ENCODE measurements at regions not wholly inside any gene's neighbourhood (a gene's known extent, or its start where the extent isn't known, plus 50 kb on each side); places are given as distances from the start of the nearest gene placed in this dataset.
"Not testable (repeated sequence)": the region's sequence is repeated elsewhere in the genome, so short reads cannot be mapped to it uniquely, and the experiment has no call there.

DNA sequence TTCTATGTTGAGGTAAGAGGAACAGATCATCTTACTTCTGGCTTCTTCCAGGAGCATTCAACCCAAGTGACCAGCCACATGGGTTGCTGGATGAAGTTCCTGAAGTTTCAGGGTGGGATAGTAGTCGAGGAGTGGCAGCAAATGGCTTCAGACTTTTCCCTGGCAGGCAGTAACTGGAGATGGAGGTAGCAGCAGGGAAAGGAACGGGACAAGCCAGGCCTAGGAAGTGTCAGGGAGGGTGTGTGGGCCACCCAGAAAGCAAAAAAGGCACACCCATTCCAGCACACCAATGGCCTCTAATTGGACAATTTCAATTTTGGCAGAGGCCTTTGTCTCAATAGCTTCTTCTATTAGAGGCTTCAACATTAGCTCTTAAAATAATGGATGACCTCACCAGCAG lies 498.6 kb upstream of the ATP11B start:
- no peak for DNase-seq

DNA sequence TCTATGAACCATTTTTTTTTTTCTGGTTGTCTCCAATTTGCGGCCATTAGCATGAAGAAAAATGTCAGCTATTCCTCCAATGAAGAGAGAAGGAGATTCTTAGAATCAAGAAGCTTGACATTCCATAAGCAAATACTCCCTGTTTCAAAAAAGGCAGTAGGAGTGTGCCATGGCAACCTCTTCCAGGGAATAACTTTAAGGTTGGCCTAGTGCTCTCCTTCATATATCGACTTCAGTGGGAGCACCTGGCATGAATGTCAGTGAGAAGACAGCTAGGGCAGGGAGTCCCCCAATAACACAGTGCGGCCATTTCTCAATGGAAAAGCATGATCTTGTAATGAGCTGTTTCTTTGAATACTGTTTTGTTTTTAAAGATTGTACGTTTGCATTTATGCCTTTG lies 493.0 kb upstream of the ATP11B start:
- no peak for DNase-seq

DNA sequence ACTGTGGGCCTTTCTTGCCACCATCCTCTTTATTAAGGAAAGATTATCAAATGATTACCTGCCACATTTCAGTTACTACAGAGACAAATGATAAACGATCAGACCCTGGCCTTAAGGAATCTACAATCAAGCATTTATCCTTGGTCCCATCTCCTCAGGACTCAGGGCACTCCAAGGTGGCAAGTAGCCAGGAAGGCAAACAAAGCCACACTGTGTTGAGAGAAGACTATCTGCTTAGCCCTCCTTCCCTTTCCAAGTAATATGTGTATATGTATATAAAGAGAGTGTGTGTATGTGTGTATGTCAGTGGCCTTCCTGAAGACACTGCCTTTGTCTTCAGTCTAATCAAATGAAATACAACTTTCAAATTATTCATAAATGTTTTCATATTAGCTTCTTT lies 490.1 kb upstream of the ATP11B start:
- no peak for DNase-seq

DNA sequence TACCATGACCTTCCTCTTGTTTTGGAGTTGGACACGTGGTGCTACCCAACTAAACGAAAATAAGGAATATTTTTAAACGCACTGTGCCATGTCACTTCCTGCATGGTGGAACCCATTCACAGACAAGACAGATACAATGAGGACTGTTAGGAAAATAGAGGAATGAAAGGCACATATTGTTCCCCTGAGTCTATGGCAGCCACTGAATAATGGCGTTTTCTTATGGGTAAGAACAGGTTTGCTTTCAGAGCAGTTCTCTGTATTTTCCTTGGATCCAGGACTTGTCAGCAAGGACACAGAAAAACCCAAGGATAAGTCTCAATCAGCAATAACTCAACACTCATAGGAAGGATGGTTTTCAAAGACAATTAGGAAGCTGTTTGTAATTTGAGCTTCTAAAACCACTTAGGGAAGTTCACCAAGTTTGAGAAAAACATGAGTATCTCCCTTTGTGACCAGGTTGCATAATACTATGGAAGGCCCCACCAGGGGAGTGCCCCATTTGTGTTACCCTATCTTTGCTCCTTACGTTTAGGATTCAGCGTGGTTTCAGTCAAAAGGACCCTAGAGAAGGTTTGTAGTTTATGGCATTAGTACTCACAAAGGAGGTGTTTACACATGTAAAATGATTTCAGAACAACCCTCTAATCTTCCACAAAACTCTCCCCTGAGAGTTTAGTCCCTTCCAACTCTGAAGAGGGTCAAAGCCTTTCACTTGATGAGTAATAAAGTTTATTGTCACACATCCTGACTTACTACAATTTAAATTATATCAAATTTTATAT lies 487.2 kb upstream of the ATP11B start:
- no peak for DNase-seq

DNA sequence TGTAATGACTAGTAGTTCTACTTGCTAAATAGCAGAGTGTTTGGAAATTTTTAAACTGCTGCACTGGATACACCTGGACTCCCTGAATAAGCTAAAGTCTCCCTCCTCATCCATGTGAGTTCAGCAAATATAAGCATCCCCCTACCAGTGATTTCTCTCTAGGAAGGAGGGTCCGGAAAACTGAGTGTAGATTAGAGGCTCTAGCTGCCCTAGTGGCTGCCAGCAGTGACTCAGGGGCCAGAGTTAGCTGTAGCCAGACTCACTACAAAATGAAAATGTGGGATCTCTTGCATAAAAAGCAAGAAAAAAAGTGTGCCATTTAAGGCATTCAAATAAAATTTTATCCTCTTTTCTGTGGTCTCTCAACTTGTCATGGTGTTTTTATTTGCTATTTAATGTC lies 485.0 kb upstream of the ATP11B start:
- no peak for DNase-seq

DNA sequence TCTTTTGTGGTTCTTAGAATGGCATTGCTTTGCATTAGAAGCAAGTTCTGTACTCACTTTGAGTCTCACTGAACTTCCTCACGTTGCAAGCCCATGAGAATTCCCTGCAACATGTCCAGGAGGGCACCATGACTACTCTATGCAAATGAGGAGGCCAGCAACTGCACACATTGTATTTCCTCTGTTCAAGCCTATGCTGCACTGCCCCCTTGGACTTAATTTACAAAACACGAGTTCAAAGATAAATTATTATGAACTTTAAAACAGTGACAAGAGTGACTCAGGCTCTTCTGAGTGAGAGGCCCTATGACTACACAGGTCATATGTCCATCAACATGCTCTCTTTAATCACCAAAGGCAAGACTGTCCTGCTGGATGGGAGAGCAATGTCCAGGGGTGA lies 484.2 kb upstream of the ATP11B start:
- DNase-seq, result no peak

DNA sequence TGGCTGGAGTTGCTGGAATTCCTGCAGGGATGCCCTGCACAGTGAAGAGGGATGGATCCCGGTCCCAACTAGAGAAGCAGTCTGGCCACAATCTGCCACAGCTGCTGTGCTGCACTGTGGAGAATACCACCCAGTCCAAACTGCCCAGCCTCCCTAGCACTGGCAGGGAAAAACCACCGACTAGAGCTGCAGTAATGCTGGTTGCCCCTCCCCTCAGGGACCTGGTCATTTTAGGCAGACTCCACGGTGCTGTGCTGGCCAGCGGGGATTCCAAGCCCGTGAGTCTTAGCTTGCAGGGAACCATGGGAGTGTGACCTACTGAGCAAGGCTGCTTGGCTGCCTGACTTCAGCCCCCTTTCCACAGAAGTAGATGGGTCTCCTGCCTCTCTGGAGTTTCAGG lies 478.0 kb upstream of the ATP11B start:
- no peak for DNase-seq

DNA sequence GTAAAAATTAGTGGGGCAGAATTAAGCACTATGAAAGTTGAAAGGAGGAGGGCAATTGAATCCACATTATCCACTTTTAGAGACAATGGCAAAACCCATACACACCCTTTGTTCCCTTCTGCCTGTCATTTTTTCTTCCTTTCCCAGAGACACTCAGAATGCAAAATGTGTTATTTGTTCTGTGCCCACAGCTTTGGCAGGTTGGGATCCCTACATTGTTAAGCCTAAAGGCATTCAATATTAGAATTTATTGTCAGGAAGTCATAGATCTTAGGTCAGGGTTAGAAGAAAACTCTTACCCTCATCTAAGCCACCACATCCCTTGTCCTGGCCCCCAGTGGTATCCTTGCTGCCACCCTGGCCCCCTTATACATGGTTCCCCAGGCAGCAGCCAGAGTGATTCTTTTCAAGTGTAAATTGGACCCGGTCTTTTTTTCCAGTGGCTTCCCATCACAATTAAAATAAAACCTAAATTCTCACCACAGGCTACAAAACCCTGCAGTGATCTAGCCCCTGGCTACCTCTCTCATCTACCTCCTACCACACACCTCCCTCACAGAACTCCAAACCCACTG lies 470.1 kb upstream of the ATP11B start:
- no peak for DNase-seq

DNA sequence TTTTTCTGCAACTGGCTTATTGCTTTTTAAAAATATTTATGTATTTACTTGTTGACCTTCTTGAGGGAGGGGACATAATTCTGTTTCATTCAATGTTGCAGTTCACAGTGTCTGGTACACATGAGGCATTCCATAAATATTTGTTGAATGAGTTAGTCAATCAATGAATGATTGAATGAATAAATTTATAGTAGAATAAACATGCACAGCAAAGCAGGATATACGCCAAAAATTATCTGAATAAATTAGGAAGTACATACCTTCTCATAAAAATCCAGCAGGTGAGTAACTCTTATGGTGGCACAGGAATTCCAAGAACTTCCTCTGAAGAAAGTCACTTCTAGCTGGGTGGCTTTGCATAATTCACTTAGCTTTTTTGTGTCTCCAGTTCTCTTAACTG lies 469.4 kb upstream of the ATP11B start:
- DNase-seq, result no peak

DNA sequence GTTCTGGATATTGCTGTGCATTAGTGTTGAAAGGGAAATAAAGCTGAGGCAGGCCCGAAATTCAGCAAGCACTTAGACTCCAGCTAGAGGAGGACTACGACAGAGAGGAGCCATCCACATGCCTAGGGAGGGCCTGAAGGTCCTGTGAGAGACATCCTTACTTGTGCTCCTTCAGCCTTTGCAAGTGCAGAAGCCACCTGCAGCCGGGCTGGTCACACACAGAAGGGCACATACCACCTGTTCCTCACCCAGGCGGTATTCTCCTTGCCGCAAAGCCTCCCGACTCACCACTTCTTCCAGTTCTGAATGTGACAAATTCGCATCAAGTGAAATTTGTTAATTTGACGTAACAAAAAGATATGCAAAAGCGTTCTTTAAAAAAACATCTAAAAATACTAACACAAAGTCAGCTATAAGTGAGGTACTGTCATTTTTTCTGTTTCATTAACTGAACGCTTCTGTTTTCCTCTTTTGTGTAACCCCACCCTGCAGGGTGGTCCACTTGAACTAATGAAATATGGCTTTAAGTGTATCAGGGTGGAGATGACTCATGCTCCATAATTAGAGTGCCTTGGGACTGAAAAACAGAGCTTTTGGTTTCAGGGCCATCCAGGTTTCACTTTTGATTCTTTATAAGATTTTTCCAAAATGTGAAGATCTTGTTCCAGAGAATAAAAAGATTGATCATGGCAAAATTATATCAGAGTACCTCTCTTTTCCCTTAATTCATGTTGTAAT lies 467.9 kb upstream of the ATP11B start:
- no peak for DNase-seq

DNA sequence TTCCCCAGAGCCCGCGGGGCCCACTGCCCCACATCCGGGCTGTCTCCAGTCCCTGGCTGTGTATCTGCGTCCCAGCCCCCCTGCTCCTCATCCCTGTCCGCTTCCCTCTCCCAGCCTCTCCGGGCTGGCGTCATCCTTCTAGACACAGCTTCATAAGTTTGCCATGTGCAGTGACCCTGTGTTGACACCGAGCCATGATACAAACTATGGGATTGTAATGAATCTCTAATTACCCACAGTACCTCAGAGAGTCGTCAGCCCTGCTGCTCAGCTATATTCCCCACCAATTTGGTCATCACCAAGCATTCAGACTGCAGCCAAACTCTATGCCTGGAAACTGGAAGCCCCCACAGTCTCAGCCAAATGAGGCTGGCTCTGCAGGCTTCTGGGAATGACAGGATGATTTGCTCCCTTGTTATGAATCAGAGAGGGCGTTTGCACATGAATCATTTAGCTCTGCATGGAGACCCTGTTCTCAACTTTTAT lies 466.1 kb upstream of the ATP11B start:
- DNase-seq, result no peak

DNA sequence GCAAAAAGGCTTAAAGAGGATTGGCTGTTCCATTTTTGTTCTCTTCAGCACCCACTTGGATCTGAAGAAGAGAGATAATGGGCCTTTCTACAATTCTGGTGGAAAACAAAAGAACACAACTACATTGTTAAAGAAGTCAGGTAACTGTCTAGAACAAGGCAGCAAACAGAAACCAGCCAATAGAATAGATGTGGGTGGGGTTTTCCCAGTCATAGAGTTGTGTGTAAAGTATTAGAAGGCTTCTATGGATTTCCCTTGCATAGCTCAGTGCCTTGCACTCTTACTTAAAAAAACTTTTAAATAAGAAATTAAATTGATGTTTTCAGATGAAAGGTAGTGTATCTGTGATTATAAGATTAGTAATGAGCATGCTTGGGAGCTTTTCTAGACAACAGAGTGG lies 462.7 kb upstream of the ATP11B start:
- DNase-seq, result no peak

DNA sequence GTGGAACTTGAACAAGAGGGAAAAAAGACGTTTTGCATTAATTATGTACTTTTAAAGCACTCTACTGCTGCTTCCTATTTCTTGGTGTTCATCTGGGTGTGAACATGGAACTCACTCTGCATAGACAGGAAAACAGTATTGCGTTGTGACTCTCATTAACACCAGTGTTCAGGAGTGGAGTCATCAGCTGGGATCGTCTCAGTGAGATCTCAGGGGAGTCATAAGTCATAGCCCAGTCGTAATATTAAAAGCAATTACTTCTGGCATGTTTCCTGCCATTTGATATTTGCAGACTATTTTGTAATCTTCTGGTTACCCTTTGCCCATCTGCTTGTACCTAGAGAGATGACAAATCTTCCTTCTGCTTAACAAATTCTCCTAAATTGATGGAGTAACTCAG lies 462.0 kb upstream of the ATP11B start:
- DNase-seq, result no peak

DNA sequence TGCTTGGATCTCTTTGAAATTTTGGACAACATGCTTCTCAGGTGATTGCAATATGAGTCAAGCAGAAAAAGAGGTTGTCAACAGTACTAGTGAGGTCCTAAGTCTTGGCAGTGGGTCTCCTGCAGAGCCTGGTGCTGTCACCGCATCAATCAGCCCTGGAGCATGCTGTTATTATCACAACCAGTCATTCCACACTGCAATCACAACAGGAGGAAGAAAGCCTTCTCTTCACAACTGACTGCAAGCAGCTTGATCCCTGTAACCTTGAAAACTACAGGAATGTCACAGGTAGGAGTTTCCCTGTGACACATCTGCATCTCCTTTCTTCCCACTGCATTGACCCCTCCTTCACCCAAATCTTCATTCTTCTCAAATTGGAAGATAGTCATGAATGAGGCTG lies 451.1 kb upstream of the ATP11B start:
- no peak for DNase-seq

DNA sequence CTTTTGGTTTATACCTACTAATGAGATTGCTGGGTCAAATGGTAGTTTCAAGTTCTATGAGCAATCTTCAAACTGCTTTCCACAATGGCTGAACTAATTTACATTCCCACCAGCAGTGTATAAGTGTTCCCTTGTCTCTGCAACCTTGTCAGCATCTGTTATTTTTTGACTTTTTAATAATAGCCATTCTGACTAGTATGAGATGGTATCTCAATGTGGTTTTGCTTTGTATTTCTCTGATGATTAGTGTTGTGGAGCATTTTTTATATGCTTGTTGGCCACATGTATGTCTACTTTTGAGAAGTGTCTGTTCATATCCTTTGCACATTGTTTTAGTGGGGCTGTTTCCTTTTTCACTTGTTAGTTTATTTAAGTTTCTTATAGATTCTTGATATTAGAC lies 449.3 kb upstream of the ATP11B start:
- DNase-seq, result not testable (repeated sequence)

DNA sequence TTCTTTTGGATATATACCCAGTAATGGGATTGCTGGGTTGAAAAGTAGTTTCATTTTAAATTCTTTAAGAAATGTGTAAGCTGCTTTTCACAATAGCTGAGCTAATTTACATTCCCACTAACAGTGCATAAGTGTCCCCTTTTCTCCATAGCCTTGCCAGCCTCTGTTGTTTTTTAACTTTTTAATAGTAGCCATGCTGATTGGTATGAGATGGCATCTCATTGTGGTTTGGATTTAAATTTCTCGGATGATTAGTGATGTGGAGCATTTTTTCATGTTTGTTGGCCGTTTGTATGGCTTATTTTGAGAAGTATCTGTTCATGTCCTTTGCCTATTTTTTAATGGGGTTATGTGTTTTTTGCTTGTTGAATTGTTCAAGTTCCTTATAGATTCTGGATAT lies 444.3 kb upstream of the ATP11B start:
- DNase-seq, result no peak

DNA sequence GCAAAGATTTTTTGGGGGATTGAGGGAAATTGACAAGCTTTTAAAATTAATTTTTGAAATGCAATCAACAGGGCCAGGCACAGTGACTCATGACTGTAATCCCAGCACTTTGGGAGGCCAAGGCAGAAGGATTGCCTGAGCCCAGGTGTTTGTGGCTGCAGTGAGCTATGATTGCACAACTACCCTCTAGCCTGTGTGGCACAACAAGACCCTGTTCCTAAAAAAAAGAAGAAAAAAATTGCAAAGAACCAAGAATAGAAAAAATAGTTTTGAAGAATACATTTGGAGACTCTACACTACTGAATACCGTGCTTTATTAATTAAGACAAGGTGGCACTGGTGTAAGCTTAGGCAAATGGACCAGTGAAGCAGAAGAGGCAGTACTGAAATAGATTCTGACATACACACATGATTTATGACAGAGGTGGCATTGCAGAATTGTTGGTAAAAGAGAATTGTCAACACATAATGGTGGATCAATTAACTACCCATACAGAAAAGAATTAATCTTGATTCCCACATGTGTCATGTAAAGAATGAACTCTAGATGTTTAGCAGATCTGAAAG lies 443.3 kb upstream of the ATP11B start:
- no peak for DNase-seq

DNA sequence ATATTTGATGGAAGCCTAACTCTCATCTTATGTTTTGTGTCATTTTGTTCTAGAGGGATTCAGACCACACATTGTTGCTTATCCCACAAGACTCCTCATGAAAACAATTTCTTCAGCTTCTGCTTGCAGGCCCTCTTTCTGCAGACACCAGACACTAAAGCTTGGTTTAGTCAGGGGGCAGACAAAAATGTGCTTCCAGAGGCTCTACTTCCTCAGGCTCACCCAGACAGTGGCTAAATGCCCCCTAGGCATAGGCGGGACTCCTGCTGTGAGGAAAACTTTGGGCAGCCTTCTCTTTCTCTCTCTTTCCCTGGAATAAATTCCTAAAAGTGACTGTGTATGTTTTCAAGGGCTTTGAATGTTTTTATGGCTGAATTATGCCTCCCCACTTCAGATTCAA lies 435.4 kb upstream of the ATP11B start:
- DNase-seq, result no peak

DNA sequence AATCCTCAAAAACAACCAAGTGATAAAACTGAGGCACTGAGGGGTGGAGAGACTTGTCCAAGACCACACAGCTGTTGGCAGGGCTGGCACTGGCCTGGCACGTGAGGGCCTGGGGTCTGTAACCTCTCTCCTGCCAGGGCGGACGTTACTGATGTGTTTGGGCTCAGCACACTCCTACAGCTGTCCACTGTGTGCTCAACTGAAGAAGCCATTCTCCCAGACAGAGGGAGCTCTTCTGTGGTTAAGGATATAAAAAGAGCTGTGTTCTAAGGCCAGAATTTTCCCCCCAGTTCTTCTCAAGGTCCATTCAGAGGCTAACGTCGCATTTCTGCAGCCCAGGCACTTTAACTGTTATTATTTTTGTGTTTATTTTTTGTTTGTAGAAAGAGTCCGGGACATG lies 429.0 kb upstream of the ATP11B start:
- no peak for DNase-seq

DNA sequence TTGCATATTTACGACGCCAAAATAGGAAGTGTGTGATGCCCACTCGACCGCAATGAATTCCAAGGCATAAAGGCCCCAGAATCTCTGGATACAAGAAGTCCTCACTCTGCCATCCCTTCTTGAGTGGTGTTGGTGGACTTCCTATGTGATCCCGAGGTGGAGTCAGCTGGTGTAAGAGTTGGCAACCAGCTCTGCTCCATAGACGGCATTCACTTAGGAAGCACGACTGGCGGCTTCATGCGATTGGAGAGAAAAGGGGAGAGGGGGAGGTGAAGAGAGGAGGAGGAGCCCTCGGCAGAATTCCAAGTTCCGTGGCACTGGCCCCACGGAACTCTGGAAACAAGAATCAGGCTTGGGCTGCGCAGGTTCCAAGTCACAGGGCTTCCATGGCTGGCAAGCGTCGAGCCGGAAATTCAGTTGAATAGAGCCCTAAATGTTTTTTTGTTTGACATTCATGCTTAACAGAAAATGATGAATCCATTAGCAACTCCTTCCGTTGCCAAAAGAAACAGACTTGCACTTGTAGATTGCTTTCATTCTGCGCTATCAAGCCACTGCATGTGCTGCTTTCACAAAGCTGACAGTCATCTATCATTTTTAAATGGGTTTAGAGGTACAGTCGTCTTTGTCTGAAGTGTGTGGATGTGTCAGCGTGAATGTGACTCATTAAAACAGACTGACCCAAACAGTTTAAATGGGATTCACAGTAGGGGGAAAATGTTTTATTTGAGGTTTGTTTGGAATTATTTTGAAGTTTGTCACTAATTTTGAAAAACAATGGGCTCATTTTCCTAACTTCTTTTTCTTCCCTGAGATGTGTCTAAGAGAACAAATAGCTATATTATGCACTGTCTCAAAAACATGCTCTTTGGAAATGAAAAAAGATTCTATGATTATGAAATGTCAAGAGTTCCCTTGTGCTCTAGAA lies 428.3 kb upstream of the ATP11B start:
- DNase-seq, result no peak

DNA sequence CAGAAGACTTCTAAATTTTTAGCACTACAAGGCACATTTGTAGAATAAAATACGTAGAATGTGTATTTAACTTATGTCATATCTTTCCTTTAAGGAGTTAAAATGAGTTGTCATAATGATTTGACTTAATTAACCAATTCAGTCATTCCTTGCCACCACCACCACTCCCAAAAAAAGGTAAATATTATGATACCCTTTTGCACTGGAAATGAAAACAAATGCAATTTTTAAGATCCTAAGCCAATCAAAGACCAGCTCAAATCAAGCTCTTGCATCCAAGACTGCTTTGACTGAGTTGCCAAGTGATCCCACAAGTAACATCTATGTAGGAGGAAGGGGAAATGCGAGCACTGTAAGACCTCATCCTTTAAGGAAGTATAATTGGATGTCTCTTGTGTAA lies 426.6 kb upstream of the ATP11B start:
- DNase-seq, result no peak

DNA sequence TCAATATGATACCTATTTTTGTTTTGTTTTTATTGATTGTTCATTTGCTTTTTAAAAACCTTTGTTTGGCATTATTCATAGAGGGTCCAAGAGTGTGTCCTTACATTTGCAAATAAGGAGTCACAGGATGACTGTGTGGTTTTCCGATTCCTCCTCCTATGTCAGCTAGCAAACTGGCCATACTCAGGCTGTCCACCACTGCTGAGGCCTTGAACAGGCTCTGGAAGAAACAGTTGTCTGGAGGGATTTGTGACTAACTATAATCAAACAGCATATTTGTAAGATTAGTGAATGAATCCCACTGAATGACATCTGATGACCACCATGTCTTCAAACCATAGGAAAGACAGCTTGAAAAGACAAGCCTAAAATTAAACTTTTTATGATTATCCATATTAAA lies 423.4 kb upstream of the ATP11B start:
- DNase-seq, result no peak

DNA sequence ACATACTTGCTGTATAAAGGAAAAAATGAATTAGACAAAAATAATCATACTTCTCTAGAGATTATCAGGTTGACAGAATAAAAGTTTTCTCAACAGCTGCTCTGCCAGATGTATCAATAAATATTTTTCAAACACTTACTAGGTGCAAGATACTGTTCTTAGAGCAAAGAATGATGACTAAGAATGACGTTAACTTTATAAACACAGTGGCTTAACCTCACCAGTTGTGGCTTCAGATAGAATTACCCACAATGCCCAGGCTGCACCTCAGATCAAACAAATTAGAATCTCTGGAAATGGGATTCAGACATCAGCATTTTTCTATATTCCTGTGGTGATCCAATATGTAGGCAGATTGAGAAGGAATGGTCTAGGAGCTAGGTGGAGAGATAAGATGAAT lies 422.4 kb upstream of the ATP11B start:
- no peak for DNase-seq

Measured in NK-92 treated with Interleukin-12 subunit alpha and Interleukin-12 subunit beta, amount 100 ng/mL, for 24 hours (cell line).